GM19438 (cell line): ENCODE measurements at regions not wholly inside any gene's neighbourhood (a gene's known extent, or its start where the extent isn't known, plus 50 kb on each side); places are given as distances from the start of the nearest gene placed in this dataset.

Source experiments
- ATAC-seq: cut with Tn5 transposase; IDR thresholded peaks from one replicate; pipeline ENCODE4 v1.9.1; 2021; ENCODE audit warnings: low read depth; ENCODE audit not compliant: unreplicated experiment

DNA sequence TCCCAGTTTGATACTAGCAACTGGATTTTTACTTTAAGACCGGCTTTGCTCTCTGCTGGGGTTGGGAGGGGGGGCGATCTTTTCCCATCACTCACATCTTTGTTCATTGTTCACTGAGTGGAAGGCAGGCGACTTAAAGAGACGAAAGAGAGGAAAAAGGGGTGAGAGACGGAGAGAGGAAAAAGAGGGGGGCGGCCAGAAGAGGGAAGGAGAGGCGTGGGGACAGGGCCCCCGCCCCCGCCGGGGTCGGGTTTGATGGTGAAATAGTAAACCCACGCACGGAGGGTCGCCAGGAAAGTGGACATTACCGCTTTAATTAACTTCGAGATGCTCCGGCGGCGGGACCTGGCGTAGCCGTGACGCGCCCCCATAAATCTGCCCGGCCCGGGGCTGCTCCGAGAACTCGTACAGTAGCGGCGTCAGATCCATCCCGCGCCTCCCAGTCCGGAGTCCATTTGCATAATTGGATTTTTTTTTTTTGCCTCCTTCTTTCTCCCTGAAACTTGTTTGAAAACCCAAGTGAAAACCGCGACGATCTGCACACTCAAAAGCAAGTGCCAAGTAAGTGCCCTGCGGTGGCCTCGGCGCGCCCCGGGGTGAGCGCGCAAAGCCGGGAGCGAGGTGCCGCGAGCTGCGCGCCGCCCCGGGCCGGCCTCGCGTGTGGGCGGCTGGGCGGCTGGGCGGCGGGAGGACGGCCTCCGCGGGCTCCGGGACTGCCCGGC, 143.9 kb upstream of the ZNF536 start:
- no peak for ATAC-seq

- no peak for ATAC-seq
Measured at GRCh38 chr19:30228835-30229524, 143.2 kb upstream of the ZNF536 start.

GRCh38 chr19:30229525-30230174, 142.5 kb upstream of the ZNF536 start:
- ATAC-seq: no peak

DNA sequence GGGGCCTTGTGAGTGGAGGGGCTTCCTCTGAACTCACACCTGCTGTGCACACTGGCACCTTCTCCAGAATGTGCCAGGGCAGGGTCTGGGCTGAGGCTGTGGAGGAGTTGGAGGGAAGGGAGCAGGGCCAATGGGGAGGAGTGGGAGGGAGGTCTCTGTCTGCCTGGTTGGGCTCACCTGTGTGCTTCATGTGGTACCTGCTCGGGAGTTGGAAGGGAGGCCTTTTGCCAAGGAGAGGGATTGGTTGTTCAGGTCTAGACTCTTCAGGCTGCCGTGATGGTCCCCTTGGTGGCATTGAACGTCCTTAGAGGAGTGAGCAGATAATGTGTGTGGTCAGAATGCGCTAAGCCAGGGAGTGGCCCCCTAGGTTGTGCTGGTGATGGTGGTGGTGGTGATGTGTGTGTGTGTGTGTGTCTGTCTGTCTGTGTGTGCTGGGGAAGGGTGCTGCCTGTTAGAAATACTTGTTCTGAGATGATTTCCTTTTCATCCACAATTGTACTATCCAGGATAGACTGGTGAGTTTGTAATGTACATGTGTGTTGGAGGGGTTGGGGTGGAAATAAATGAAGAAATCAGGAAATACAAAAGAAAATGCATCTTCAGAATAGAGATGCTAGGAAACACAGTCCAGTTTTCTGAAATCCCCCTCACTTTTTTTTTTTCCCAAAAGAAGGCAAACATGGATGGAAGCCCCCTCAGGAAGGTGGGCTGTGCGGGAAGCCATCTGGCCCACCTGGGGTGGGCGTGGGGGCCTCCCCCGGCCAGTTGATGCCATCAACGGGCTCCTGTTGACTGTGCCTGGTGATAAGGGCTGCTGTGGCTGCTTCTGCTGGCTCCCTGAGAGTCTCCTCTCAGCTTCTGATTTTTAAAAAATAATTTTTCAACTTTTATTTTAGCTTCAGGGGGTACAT, 140.5 kb upstream of the ZNF536 start:
- ATAC-seq: no peak

DNA sequence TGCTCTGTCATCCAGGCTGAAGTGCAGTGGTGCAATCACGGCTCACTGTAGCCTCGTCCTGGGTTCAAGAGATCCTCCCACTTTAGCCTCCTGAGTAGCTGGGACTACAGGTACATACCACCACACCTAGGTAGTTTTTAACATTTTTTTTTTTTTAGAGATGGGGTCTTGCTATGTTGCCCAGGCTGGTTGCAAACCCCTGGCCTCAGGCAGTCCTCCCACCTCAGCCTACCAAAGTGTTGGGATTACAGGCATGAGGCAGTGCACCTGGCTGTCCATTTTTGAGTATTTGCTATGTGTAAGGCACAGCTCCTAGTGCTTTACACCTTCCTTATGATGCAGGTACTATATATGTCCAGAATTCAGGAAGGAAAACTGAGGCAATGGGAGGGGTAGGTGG, 138.8 kb upstream of the ZNF536 start:
- ATAC-seq: no peak

DNA sequence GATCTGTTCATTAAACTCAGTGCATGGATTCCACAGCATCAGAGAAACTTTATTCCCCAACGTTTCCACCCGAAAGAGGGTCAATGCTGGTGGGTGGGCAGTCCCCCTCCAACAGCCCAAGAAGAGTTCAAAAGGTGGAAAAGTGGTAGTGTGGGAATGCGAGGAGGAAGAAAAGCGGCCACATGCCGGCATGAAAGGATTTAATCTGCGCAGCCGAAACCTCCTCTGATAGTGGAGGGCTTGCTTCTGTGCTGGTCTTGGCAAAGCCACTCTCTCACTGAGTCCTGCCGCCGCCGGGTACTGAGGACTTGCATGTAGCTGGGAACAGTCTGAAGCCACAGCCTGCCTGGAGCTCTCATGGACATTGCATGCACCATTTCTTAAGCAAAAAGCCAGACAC, 136.2 kb upstream of the ZNF536 start:
- ATAC-seq: no peak

- ATAC-seq: no peak
Measured at GRCh38 chr19:30236587-30236986, 135.6 kb upstream of the ZNF536 start.

GRCh38 chr19:30237140-30237539, 135.0 kb upstream of the ZNF536 start:
- ATAC-seq: no peak

DNA sequence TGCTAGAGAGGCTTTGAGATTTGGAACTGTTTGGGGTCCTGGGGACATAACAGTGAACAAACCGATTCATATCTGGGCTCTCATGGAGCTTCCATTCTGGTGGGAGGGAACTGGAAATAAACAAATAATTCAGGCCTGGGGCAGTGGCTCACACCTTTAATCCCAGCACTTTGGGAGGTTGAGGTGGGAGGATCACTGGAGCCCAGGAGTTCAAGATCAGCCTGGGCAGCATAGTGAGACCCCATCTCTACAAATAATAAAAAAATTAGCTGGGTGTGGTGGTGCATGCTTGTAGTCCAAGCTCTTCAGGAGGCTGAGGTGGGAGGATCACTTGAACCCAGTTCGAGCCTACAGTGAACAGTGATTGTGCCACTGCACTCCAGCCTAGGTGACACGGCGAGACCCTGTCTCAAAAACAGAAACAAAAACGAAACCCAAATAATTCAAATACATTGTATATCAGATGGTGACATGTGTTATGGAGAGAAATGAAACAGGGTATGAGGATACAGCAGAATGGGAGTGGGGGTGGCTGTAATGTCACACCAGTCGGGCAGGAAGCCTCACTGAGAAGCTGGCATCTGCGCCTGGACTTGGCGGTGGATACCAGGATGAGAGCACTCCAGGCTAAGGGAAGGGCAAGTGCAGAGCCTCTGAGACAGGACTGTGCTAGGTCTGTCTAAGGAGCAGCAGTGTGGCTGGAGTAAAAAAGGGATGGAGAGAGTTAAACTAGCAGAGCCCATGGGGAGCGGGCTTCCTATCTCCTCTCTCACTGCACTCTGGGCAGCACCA, 131.1 kb upstream of the ZNF536 start:
- no peak for ATAC-seq

- no peak for ATAC-seq
Measured at GRCh38 chr19:30244533-30244932, 127.7 kb upstream of the ZNF536 start.

DNA sequence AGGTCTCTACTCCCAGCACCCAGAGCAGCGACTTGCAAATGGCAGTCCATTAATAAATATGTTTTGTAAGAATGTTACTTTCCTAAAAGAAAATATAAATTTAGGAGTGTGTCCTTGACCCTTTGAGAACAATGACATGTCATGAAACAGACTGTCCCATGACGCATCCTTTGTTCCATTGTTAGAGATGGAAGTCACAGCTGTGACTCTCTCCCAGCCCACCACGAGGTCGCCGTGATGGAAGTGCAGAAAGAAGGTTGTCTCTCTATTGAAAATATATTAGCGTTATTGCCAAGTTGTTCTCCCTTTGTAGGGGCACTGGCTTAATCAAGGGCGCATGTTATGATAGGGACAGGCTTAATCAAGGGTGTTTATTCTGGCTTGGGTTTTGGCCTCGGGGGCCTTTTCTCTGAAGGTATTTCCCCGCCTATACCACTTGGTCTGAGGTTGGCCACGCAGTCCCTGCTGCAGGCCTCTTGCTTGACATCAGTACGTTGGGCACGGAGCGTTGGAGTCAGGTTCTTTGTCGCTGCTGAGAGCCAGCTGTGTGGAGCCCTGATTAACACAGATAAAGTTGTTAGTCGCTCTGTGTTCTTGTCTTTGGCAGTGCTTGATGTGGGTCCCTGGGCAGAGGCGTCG, 126.7 kb upstream of the ZNF536 start:
- ATAC-seq: no peak

DNA sequence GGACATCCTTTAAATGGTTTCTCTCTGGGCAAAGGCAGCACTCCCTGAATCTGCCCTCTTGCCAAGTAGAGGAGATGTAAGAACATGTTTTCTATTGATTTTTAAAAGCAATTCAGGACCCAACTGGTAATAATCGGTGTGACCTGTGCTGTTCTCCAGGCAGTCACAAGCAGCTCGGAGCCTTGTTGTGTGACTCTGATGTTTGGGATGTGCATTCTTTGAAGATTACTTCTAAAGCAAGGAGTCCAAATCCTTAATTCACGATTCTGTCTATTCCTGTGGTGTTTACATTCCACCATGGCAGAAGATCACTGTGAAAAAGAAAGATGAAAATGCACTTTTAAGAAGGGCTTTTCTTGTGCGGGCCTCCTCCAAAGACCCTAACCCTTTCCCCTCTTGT, 122.3 kb upstream of the ZNF536 start:
- ATAC-seq: no peak

DNA sequence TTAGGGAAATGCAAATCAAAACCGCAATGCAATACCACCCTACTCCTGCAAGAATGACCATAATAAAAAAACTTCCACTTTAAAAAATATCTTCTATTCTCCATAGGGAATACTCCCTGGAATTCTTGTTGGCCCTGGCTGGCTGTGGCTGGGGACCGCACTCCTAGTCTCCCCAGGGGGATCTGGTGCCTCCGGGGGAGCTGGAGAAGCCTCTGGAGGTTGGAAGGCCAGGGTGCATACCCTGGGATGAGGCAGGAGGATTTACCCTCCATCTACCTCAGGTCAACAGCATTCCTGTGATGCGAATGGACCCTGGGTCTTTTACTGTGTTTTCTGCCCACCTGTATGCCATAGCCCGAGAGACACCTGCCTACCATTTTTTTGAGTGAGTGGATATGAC, 120.0 kb upstream of the ZNF536 start:
- no peak for ATAC-seq

DNA sequence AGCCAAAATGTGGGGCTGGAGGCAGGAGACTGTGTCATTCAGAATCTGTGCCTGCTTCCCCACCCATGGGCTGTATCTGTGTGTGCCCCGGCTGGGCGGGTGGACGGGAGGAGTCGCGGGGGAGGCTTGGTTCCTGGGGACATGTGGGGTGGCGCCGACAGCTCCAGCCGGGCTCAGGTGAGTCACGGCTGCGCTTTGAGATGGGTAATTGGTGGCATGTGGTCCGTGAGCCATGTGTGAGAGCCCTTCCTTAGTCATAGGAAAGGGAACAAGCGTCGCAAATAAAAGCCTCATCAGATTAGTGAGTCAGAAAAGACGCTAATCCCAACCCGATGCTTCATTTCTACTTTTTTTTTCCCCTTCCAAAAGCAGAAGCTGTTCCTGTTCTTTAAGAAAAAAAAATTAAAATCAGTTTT, 118.6 kb upstream of the ZNF536 start:
- no peak for ATAC-seq

GRCh38 chr19:30254158-30254557, 118.0 kb upstream of the ZNF536 start:
- no peak for ATAC-seq

GRCh38 chr19:30254789-30255188, 117.4 kb upstream of the ZNF536 start:
- ATAC-seq: no peak

DNA sequence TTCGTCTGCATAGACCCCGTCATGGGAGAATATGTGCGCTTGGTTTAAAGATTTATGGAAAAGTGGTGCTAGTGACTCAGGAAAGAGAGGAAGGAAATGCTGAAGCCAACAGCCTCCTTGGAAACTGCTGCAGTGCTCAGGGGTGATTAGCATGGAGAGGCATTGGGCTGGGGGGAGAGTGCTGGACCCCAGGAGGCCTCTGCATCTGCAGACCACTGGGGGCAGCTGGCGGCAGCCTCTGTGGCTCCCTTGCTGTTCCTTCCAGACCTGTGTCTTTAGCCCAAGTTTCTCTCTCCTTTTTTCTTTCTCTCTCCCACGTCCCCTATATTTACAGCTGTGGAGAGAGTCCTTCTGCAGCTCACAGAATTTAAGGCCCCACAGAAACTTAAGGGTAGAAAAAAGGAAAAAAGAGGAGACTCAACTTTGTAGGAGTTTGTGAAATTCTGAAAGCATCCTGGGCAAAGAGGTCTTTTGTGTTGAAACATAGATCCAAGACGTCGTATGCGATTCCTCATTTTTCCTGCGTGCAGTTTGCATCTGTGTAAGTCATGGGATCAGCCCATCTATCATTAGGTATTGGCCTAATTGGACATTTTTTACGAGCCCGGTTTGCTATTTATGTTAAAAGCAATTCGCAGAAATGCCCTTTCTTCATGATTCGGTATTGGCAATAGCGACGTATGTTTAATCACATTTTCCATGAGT, 116.2 kb upstream of the ZNF536 start:
- no peak for ATAC-seq

DNA sequence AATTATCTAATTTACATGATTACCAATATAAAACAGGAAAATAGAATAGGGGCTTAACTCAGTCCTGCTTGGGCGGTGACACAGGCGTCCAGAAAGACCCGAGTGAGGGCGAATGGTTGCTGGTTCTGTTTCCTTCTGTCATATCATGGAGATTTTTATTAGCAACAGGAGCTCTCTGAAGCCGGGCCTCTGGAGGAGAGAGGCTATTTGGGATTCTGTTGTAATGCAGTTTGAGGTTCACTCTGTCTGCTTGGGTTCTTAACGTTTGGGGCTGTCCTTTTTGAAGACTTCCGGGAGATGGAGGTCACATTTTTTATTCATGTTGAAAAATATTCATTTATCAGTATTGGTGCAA, 115.7 kb upstream of the ZNF536 start:
- no peak for ATAC-seq

DNA sequence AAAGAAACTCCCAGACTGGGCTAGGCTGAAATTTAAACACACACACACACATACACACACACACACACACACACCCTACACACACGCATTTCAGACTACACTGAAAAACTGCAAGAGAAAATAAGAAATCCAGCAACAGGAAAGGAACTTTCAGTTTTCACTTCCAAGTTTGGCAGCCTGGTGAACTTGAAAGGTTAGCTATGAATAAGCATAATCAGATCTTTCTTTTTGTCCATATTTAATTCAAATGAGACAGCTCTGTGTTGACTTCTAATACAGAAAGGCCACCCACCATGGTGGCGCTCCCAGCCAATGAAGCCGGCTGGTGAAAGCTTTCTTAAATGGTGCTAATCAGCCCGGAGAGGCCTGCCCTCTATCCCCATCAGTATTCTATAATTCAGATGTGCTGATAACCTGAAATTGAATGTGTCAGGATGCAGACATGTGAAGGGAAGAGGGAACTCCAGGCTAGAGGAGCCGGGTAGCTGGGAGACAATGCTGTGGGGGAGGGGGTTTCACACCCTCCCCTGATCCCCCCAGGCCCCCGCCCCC, 108.3 kb upstream of the ZNF536 start:
- no peak for ATAC-seq
